ENCODE measurements at regions not wholly inside any gene's neighbourhood (a gene's known extent, or its start where the extent isn't known, plus 50 kb on each side); places are given as distances from the start of the nearest gene placed in this dataset.

- no peak for DNase-seq (ENCODE audit: low spot score)
Observed at GRCh38 chr18:40974448-40974847, 980.6 kb upstream of the PIK3C3 start.

- no peak for DNase-seq (ENCODE audit: low spot score)
Observed at GRCh38 chr18:40962784-40963183, 992.2 kb upstream of the PIK3C3 start.

- DNase-seq (ENCODE audit: low spot score) = no peak
Observed at GRCh38 chr18:40957533-40958070, 997.4 kb upstream of the PIK3C3 start.

- DNase-seq (ENCODE audit: low spot score) = no peak
Observed at GRCh38 chr18:40956213-40956612, 998.8 kb upstream of the PIK3C3 start.

- no peak for DNase-seq (ENCODE audit: low spot score)
Observed at GRCh38 chr18:40955351-40955750, 999.7 kb upstream of the PIK3C3 start.

- DNase-seq (ENCODE audit: low spot score) = no peak
Observed at GRCh38 chr18:40949114-40949950, 1005.7 kb upstream of the PIK3C3 start.

GRCh38 chr18:40944576-40944975 is 1010.5 kb upstream of the PIK3C3 start:
- DNase-seq (ENCODE audit: low spot score) = no peak

GRCh38 chr18:40939656-40940515 is 1015.1 kb upstream of the PIK3C3 start:
- no peak for DNase-seq (ENCODE audit: low spot score)

GRCh38 chr18:40938615-40939014 is 1016.4 kb upstream of the PIK3C3 start:
- no peak for DNase-seq (ENCODE audit: low spot score)

- DNase-seq (ENCODE audit: low spot score) = no peak
Observed at GRCh38 chr18:40937386-40937785, 1017.6 kb upstream of the PIK3C3 start.

GRCh38 chr18:40935423-40935822 is 1019.6 kb upstream of the PIK3C3 start:
- DNase-seq (ENCODE audit: low spot score) = no peak

GRCh38 chr18:40932862-40933261 is 1022.2 kb upstream of the PIK3C3 start:
- no peak for DNase-seq (ENCODE audit: low spot score)

GRCh38 chr18:40930211-40930882 is 1024.7 kb upstream of the PIK3C3 start:
- DNase-seq (ENCODE audit: low spot score) = no peak

GRCh38 chr18:40929399-40929798 is 1025.6 kb upstream of the PIK3C3 start:
- no peak for DNase-seq (ENCODE audit: low spot score)

GRCh38 chr18:40926679-40927078 is 1028.4 kb upstream of the PIK3C3 start:
- no peak for DNase-seq (ENCODE audit: low spot score)

GRCh38 chr18:40925071-40925541 is 1029.9 kb upstream of the PIK3C3 start:
- DNase-seq (ENCODE audit: low spot score) = no peak

- no peak for DNase-seq (ENCODE audit: low spot score)
Observed at GRCh38 chr18:40921845-40922629, 1033.0 kb upstream of the PIK3C3 start.

- DNase-seq (ENCODE audit: low spot score) = no peak
Observed at GRCh38 chr18:40917056-40917455, 1038.0 kb upstream of the PIK3C3 start.

- DNase-seq (ENCODE audit: low spot score) = no peak
Observed at GRCh38 chr18:40915724-40916123, 1039.3 kb upstream of the PIK3C3 start.

- DNase-seq (ENCODE audit: low spot score) = no peak
Observed at GRCh38 chr18:40911582-40912254, 1043.3 kb upstream of the PIK3C3 start.
